CD4-positive, alpha-beta T cell treated with Interleukin-12 subunit alpha and Interleukin-12 subunit beta, for 1 hour (primary cell): ENCODE measurements at regions not wholly inside any gene's neighbourhood (a gene's known extent, or its start where the extent isn't known, plus 50 kb on each side); places are given as distances from the start of the nearest gene placed in this dataset.
"Not testable (repeated sequence)": the region's sequence is repeated elsewhere in the genome, so short reads cannot be mapped to it uniquely, and the experiment has no call there.

Experiments
- DNase-seq: peaks from one replicate; pipeline ENCODE4 v3.0.0-alpha.2; 2020

DNA sequence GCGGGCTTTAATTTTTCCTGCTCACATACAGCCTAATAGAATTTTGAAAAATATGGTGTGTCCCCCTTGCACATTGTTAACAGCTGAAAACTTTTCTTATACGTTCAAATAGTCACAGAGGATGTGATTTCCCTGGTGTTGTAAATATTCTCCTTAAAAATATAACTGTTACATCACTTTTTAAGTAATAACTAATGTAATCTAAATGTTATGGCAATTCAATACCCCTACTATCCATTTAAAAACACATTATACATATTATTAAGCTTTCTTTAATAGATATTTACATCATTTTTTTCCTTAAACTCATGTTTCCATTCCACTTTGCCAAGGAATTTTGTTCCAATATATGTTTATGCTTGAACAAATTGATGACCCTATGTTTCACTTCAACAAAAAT is 85.5 kb upstream of the S1PR1 start:
- DNase-seq = no peak

DNA sequence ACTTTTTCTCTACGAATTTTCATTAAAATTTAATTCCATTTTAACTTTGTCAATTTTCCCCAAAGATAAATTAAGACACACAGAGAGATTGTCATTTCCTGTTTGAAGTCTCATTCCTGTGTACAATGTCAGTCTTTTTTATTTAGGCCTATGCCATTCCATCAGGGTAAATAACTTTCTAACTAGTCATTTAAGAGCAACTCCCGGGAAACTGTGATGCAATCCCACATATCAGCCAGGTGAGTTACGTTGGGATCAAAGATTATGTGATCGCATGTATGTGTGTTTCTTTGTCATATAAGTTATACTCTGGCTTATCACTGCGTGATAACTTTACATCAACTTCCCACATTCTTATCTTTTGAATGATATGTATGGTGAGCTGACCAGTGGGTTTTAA is 86.1 kb upstream of the S1PR1 start:
- no peak for DNase-seq

DNA sequence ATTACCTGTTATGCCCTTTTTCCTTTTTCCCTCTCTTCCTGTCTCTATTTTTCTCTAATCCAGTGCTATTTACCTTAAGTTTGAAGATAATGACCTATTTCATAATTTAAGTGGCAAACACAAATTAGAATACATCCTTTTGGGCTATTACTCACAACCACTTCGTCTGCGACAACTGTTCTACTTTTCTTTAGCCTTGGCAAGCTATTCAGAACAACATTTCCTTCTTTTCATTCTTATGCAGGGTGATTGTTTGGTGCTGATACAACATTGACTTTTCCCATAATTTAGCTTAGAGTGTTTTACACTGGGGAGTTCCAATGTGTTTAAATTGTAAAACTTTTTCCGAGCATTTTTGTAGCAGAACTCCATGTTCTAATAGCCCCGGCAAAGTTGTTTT is 86.6 kb upstream of the S1PR1 start:
- no peak for DNase-seq

- DNase-seq = no peak
Observed at GRCh38 chr1:101148980-101149379, 87.8 kb upstream of the S1PR1 start.

- DNase-seq = no peak
Observed at GRCh38 chr1:101147381-101147780, 89.4 kb upstream of the S1PR1 start.

DNA sequence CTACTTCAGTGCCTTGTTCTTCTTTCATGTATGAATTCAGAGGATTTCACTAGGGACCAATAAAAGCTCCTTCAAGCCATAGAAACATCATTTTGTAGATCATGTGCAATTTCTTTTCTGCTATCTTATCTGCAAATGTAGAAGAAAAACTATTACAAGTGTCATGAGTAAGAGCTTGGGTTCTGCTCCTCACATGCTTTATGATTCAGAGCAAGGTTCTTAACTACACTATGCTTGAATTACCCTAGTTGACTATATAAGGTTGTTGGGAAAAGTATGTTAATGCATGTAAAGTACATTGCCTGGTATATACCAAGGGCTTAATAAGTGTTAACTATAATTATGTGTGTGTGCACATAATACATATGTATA is 91.4 kb upstream of the S1PR1 start:
- DNase-seq = no peak

- no peak for DNase-seq
Observed at GRCh38 chr1:101144671-101145448, 92.0 kb upstream of the S1PR1 start.

DNA sequence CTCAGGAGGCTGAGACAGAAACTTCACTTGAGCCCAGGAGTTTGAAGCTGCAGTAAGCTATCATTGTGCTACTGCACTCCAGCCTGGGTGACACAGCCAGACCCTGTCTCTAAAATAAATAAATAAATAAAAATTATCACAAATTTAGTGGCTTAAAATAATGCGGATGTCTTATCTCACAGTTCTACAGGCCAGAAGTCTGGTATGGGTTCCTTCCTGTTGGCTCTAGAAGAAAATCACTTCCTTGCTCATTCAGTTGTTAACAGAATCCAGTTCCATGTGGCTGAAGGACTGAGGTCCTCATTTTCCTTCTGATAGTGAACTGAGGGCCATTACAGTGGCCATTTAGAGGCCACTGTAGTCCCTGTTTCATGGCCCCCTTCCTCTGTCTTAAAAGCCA is 94.6 kb upstream of the S1PR1 start:
- DNase-seq = no peak

- no peak for DNase-seq
Observed at GRCh38 chr1:101141376-101141775, 95.4 kb upstream of the S1PR1 start.

DNA sequence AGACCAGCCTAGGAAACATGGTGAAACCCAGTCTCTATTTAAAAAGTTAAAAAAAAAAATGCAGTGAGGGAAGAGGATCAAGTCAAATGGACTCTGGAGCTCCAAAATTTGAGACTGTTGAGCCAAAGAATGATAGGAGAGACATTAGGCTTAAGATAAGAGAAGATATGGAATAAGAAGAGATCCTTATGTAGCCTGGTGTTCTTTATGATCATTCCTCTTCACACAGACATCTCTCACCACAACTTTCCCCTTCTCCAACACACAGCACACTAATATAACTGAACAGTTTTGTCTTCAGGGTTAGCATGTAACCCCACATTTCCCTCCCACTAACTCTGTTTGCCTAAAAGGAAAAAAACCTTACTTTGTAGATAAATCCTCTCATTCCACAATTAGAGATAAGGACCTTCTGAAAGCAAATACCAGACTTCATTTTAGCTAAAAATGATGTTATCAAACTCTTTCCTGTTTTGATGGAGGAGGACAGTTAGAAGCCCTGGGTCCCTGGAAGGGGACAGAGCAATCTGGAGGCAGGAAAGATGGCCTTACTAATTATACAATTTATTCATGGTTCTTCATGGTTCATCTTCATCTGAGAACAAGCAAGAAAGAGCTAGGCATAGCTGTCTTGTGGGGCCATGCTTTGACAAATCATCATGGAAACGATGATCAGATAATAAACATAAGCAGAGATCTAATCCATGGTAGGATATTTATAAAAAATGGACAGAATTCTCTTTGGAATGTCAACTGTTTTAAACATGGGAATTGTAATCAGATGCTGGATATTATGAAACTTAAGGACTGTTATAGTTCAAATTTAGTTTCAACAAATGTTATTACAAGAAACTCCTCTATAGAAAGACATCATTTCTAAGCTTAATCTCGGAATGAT is 96.7 kb upstream of the S1PR1 start:
- no peak for DNase-seq

GRCh38 chr1:101139130-101139529 is 97.7 kb upstream of the S1PR1 start:
- DNase-seq = no peak

DNA sequence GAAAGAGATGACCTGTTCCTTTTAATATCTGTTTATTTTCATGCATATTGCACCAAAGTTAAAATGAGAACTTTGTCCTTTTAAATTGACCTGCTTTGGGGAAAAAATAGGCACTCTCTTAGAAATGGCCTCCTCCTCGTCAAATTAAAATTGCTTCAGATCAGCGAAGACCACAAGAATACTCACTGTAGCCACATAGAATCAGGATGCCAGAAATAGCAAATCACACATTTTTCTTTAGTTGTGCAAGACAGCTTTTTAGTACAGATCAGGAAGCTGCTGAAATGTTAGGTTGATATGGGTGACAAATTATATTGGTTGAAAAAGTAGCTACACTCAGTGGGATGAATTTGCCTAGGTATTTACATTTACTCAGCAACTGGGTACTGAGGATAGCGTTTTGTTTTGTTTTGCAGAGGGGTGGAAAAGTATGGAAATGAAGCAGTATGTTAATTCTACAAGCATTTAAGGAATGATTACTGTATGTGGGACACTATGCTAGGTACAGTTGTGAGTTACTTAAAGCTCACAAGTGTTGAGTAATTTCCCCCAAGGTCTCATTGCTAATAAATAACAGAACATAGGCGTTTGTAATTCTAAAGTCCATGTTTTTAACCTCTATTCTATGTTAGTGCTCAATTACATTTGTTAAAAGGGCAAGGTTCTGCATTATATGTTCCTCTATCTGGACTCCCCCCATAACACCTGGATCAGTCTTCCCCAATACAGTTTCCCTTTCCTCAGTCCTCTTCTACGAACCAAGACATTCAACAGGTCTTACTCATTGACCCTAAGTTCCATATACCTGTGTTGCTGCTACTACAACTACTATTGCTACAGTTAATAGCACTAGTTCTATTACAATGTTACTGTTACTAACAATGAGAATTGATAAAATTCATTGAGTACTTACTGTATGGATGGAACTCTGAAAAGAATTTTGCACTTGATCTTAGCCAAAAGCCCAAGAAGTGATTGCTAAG is 99.4 kb upstream of the S1PR1 start:
- peak; percentile 10 for DNase-seq

DNA sequence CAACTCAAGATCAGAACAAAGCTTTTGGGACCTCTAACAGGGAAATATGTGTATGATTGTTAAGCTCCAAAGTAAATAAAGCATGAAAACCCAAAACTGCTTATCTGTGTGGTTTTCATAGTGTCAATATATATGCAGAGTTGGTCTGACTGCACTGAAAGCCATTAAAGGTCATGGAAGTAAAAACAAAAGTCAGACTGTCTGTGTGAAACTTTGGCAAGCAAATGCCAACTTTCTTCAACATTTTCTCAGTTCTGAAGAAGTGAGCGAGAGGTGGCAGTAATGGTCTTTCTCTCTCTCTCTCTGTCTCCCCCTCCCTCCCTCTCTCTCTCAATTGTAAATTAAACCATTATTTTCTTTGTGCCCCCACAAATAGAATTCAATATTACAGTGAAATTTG is 100.1 kb upstream of the S1PR1 start:
- DNase-seq = peak; percentile 55

GRCh38 chr1:101136271-101136670 is 100.5 kb upstream of the S1PR1 start:
- DNase-seq = no peak

DNA sequence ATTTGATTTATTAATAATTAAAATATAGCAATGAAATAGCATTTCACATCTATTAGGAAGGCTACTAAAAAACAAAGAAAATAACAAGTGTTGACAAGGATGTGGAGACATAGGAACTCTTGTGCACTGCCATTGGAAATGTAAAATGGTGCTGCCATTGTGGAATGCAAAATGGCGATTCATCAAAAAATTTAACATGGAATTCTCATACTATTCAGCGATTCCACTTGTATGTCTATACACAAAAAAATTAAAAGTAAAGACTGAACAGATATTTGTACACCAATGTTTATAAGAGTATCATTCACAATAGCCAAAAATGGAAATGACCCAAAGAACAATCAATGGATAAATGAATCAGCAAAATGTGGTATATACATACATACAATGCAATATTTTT is 101.3 kb upstream of the S1PR1 start:
- DNase-seq = no peak

DNA sequence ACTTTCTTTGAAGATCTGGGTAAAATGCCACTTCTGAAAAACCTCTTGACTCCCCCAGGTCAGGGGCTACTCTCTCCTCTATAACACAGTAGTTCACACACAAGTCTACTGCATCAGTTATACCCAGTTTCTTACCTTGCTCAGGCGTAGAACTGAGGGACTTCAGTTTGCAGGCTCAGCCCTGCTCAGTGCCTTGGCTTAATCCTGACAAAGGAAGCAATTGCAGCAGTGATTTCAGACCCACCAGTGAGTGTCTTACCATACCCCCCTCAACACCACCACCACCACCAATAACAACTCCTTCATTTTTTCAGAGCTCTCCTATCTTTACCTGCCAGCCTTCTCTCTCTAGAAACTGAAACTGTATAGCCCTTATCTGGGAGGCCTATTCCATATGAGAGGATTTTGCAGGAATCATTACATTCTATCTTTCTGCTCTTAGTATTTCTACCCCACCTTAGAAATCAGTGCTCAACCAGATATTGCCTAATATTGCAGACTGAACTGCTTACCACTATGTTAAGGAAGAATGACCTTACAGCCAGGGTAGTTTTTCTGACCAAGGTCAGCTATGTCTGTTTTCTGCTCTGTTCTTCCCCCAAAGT is 105.5 kb upstream of the S1PR1 start:
- DNase-seq = no peak

- no peak for DNase-seq
Observed at GRCh38 chr1:101130673-101131072, 105.1 kb upstream of the DPH5 start.

DNA sequence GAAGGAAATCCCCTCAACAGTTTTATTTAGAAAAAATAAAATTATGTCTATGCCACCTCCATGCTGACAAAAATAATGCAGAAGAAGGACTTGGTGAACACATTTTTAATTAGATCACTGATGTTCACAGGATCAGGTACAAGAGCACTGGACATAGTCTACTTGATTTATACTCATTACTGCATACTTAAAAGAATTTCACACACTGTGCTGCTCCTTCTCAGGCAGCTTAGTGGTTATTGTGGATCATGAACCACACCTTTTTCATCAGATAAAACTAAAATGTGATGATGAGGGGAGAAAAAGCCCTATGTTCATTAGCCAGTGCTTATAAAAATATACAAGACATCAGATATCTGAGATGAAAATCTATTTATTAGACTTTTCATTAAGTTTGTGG is 103.3 kb upstream of the DPH5 start:
- peak; percentile 33 for DNase-seq

- DNase-seq = peak; percentile 34
Observed at GRCh38 chr1:101128211-101128727, 102.7 kb upstream of the DPH5 start.

DNA sequence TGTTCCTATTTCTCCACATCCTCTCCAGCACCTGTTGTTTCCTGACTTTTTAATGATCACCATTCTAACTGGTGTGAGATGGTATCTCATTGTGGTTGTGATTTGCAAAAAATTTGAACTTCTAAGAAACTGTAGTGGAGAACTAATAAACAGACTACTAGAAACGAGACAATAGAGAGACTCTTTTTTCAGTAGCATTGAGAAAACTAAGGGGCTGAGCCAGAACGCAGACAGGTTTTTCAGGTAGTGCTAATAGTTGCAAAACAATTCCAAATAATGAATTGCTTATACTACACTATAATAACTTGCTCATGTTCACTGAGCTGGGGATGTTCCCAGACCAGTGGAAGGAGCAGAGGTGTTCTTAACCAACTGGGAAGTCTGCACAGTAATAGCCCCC is 98.8 kb upstream of the DPH5 start:
- DNase-seq = no peak

DNA sequence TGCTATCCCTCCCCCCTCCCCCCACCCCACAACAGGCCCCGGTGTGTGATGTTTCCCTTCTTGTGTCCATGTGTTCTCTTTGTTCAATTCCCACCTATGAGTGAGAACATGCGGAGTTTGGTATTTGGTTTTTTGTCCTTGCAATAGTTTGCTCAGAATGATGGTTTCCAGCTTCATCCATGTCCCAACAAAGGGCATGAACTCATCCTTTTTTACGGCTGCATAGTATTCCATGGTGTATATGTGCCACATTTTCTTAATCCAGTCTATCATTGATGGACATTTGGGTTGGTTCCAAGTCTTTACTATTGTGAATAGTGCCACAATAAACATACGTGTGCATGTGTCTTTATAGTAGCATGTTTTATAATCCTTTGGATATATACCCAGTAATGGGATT is 98.3 kb upstream of the DPH5 start:
- not testable (repeated sequence) for DNase-seq

DNA sequence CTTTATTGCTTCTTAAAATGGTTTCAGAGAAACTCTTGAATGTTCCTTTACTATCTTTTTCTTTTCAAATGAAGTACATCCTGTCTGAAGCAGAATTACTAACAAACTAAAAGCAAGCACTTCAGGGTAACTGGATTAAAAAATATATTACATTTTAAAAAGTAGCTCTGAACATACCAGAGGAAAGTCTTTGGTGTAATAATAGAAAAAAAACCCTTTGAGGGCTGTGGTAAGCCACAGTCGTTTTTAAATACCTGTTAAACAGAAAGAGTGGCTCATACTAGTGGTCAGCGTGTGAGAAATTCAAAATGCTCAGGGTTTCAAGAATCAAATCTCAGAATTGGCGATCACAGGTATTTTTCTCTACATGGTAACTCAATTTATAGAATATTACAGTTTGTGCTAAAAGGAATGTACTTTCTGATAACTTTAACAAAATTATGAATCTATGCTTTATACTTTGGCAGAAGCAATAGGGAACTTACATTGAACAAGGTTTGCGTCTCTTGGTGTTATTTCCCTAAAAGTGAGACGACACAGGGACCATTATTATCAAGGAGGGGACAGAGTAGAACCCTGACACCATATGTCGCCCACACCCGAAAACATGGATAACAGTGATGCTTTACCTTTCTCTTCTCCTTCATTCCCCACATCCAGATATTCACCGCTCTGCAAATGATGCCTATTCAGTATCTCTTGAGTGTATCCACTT is 97.0 kb upstream of the DPH5 start:
- DNase-seq = peak; percentile 55
